ENCODE measurements at regions not wholly inside any gene's neighbourhood (a gene's known extent, or its start where the extent isn't known, plus 50 kb on each side); places are given as distances from the start of the nearest gene placed in this dataset.

DNA sequence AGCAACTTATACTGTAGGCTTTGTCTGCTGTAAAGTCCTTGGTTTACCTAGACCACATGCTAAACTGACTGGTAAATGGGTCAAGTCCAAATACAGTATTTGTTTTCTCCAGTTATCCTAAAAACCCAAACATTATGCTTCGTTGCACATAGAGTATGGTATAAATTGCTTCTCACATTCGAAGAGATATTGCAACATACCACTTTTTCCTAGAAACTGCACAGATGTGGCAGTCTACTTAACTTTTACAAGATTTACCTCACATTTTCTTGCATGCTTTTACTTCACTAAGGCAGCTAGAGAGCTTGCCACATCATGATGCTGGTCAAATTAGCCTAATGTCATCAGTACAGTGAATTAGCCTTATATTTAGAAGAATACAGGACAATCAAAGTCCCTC lies 66.0 kb upstream of the SCN7A start:
- DNase-seq (ENCODE audit: low read depth): no peak

DNA sequence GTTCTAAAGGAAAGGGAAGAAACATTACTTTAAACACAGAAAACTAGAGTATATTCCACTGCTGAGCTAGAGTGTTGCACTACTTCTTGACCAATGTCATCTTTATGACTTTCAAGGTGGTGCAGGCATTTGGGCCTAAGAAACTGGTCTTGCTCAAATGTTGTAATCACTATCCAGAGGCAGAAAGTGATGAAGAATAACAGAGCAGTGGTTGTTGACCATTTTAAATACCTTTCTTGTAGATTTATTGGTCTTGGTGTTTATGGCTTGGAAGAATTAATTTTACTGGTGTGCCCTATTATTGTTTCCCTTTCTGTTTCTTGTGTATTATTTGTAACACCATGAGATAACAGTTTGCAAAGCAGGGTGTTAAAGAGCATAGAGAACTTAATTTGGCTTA lies 56.9 kb upstream of the SCN7A start:
- no peak for DNase-seq (ENCODE audit: low read depth)

GRCh38 chr2:166545473-166545872 lies 51.4 kb upstream of the SCN7A start:
- DNase-seq (ENCODE audit: low read depth): no peak
